HTR-8/SVneo (cell line): ENCODE measurements at regions not wholly inside any gene's neighbourhood (a gene's known extent, or its start where the extent isn't known, plus 50 kb on each side); places are given as distances from the start of the nearest gene placed in this dataset.

ENCODE experiments used
- DNase-seq: peaks from one replicate; pipeline ENCODE4 v3.0.0; 2011; ENCODE audit warnings: low spot score, mixed read lengths; ENCODE audit not compliant: insufficient read length
- FAIRE-seq: peaks from 2 replicates; lab custom pipeline; 2011; peaks lifted over from hg19 to GRCh38; lab: Jason Lieb, UNC

GRCh38 chr5:88952996-88953643 is 70.1 kb upstream of the MEF2C start:
- no peak for DNase-seq
- FAIRE-seq, result no peak

- no peak for FAIRE-seq
- no peak for DNase-seq
Observed at GRCh38 chr5:88952344-88952743, 69.4 kb upstream of the MEF2C start.

- DNase-seq (no peak), FAIRE-seq (no peak)
Observed at GRCh38 chr5:88951457-88951856, 68.5 kb upstream of the MEF2C start.

- FAIRE-seq (no peak), DNase-seq (no peak)
Observed at GRCh38 chr5:88948746-88949600, 66.0 kb upstream of the MEF2C start.

- FAIRE-seq, result no peak
- DNase-seq, result no peak
Observed at GRCh38 chr5:88944751-88945531, 62.0 kb upstream of the MEF2C start.

GRCh38 chr5:88941581-88941980 is 58.6 kb upstream of the MEF2C start:
- DNase-seq (no peak), FAIRE-seq (no peak)

GRCh38 chr5:88940713-88941112 is 57.7 kb upstream of the MEF2C start:
- DNase-seq (no peak), FAIRE-seq (no peak)

- no peak for DNase-seq
- FAIRE-seq, result no peak
Observed at GRCh38 chr5:88939300-88939699, 56.3 kb upstream of the MEF2C start.

- FAIRE-seq (no peak), DNase-seq (no peak)
Observed at GRCh38 chr5:88938488-88938887, 55.5 kb upstream of the MEF2C start.

GRCh38 chr5:88937406-88937805 is 54.4 kb upstream of the MEF2C start:
- no peak for FAIRE-seq
- no peak for DNase-seq

- no peak for DNase-seq
- no peak for FAIRE-seq
Observed at GRCh38 chr5:88934439-88934838, 51.5 kb upstream of the MEF2C start.
